Upper lobe of left lung (tissue), 6 donors: ENCODE measurements at regions not wholly inside any gene's neighbourhood (a gene's known extent, or its start where the extent isn't known, plus 50 kb on each side); places are given as distances from the start of the nearest gene placed in this dataset.

ENCODE experiments used
- ATAC-seq, 2 donors: fragments of 200-7000 bp; cut with Tn5 transposase; one replicate each; pipeline ENCODE4 v1.9.1; 2022; ENCODE audit warnings: mild to moderate bottlenecking in 2 of 2, moderate library complexity in 2 of 2; ENCODE audit not compliant: low FRiP score in 2 of 2
- DNase-seq, 2 donors: peaks; one replicate each; pipeline ENCODE4 v3.0.0-alpha.2; 2019 to 2020
- H3K27ac ChIP-seq, 4 donors: fragments of 200-600 bp; sonication (generic); one replicate each; pipeline ENCODE4 v1.5.1; 2016 to 2019
- H3K27me3 ChIP-seq, 4 donors: fragments of 200-600 bp; sonication (generic); one replicate each; pipeline ENCODE4 v1.5.1; 2017 to 2019
- H3K36me3 ChIP-seq, 4 donors: fragments of 200-600 bp; sonication (generic); one replicate each; pipeline ENCODE4 v1.5.1; 2016 to 2019
- H3K4me1 ChIP-seq, 4 donors: fragments of 200-600 bp; sonication (generic); one replicate each; pipeline ENCODE4 v1.5.1; 2018 to 2019
- H3K4me3 ChIP-seq, 4 donors: fragments of 200-600 bp; sonication (generic); one replicate each; pipeline ENCODE4 v1.5.1; 2017 to 2019; ENCODE audit warnings: mild to moderate bottlenecking in 2 of 4, moderate library complexity in 1 of 4
- H3K9me3 ChIP-seq, 4 donors: fragments of 200-600 bp; sonication (generic); one replicate each; pipeline ENCODE4 v1.5.1; 2018 to 2019
- EP300 ChIP-seq, 4 donors: sonication (generic); formaldehyde crosslinking; IDR thresholded peaks; one replicate each; pipeline ENCODE4 v1.5.1; 2017; ENCODE audit warnings: antibody characterized with exemption in 4 of 4, control low read depth in 2 of 4
- POLR2A ChIP-seq, 4 donors: fragments of 450-650 bp; IDR thresholded peaks; one replicate each; pipeline ENCODE4 v1.5.1; 2016 to 2017; ENCODE audit warnings: antibody characterized with exemption in 4 of 4, mild to moderate bottlenecking in 2 of 4
- POLR2AphosphoS5 ChIP-seq, 2 donors: sonication (generic); formaldehyde crosslinking; IDR thresholded peaks; one replicate each; pipeline ENCODE4 v1.5.1; 2017; ENCODE audit warnings: antibody characterized with exemption in 2 of 2
- WGBS, 2 donors: methylation state at CpG; one replicate each; pipeline ENCODE4 v1.1.5; 2017 to 2018; 5-methylcytosine and 5-hydroxymethylcytosine counted together
- TF ChIP-seq, protein P1 (sequence below), 6 experiments: fragments of 450-650 bp in 4 of 6; fragments of 200-600 bp in 2 of 6; sonication (generic) in 2 of 6; IDR thresholded peaks; one replicate each; pipeline ENCODE4 v1.5.1; 2016 to 2019; ENCODE audit warnings: antibody characterized with exemption in 6 of 6
- donor health status: DM: no; HTN: no; CAD: no; lungs with moderate emphysema.
- donor health status: DM: no; HTN: yes; CAD: no; lungs with severe emphysema.

DNA sequence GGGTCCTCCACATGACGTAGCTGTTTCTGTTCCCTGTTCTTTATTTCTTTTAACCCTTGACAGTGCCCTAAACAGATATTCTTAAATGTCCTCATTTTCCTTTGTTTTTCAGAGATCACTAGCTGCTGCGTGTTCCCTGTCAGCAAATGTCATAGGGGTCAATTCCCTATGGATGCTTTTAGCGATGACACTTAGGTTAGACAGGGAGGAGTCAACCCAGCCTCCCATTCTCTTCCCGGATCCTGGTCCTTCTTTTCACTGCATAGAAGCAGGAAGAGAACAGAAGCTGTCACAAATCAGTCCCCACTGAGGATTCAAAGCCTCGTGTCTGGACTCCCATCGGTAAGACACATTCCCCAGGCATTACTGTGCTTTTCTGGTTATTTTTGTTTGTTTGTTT, 392.1 kb upstream of the PRKCQ start:
- H3K27me3 ChIP-seq = no peaks in the 10 kb centered on the region
- no peaks in the 10 kb centered on the region for H3K9me3 ChIP-seq
- no peak for TF ChIP-seq POLR2AphosphoS5 (IDR thresholded peaks at IDR 0.05)

DNA sequence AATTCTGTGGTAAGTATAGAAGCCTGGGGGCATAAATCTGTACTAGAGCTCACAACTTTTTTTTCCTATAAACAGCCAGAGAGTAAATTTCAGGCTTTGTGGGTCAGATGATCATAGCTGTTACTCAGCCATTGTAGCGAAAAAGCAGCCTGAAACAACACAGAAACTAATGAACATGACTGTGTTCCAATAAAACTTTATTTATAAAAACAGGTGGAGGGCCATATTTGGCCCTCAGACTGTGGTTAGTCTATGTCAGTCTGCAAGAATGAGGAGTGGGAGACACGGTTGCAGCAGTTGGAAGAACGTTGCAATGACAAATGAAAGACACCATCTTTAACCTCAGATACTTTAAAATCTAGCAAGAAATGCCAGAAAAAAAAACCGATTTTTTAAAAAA, 389.6 kb upstream of the PRKCQ start:
- Histone ChIP-seq H3K36me3 (no peaks in the 10 kb centered on the region), H3K4me1 (no peaks in the 10 kb centered on the region), H3K27me3 (no peaks in the 10 kb centered on the region), H3K9me3 (no peaks in the 10 kb centered on the region), H3K4me3 (no peak overlapping the region), H3K27ac (no peak overlapping the region)
- ATAC-seq (no peak), DNase-seq (no peak)
- WGBS, 2 donors = 68 to 81% methylated on average over 4 of the region's 4 CpGs
- TF ChIP-seq, protein P1, sequence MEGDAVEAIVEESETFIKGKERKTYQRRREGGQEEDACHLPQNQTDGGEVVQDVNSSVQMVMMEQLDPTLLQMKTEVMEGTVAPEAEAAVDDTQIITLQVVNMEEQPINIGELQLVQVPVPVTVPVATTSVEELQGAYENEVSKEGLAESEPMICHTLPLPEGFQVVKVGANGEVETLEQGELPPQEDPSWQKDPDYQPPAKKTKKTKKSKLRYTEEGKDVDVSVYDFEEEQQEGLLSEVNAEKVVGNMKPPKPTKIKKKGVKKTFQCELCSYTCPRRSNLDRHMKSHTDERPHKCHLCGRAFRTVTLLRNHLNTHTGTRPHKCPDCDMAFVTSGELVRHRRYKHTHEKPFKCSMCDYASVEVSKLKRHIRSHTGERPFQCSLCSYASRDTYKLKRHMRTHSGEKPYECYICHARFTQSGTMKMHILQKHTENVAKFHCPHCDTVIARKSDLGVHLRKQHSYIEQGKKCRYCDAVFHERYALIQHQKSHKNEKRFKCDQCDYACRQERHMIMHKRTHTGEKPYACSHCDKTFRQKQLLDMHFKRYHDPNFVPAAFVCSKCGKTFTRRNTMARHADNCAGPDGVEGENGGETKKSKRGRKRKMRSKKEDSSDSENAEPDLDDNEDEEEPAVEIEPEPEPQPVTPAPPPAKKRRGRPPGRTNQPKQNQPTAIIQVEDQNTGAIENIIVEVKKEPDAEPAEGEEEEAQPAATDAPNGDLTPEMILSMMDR (IDR thresholded peaks at IDR 0.05) = no peak
- TF ChIP-seq EP300 (IDR thresholded peaks at IDR 0.05) (no peak), POLR2A (IDR thresholded peaks at IDR 0.05) (no peak), POLR2AphosphoS5 (IDR thresholded peaks at IDR 0.05) (no peak)

More for the DNA sequence above, 392.1 kb upstream of the PRKCQ start:
- ATAC-seq (no peak), DNase-seq (no peak)
- 59 to 64% methylated on average over 6 of the region's 6 CpGs for WGBS, 2 donors
- Histone ChIP-seq H3K36me3 (no peaks in the 10 kb centered on the region), H3K4me1 (no peaks in the 10 kb centered on the region), H3K4me3 (no peak overlapping the region), H3K27ac (no peak overlapping the region)

DNA sequence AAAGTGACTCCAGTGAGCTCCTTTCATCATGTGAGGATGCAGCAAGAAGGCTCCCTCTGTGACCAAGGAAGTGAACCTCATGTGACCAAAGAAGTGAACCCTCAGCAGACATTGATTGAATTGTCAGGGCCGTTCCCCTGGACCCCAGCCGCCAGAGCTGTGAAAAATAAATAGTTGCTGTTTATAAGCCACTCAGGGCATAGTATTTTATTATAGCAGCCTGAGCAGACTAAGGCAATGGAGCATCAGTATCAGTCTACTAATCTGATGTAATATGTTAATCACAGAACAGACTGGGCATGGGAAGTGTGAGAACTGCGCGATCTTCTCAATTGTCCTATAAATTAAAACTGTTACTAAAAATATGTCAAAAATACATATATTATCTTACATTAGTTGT, 384.5 kb upstream of the PRKCQ start:
- ATAC-seq (no peak), DNase-seq (no peak)
- Histone ChIP-seq H3K4me1 (no peaks in the 10 kb centered on the region), H3K36me3 (no peaks in the 10 kb centered on the region), H3K4me3 (no peak overlapping the region), H3K27ac (no peak overlapping the region), H3K27me3 (no peaks in the 10 kb centered on the region), H3K9me3 (no peaks in the 10 kb centered on the region)
- WGBS, 2 donors = 51 to 83% methylated on average over 4 of the region's 4 CpGs
- TF ChIP-seq EP300 (IDR thresholded peaks at IDR 0.05) (no peak), POLR2AphosphoS5 (IDR thresholded peaks at IDR 0.05) (no peak), POLR2A (IDR thresholded peaks at IDR 0.05) (no peak)
- TF ChIP-seq, protein P1 (IDR thresholded peaks at IDR 0.05) = no peak

DNA sequence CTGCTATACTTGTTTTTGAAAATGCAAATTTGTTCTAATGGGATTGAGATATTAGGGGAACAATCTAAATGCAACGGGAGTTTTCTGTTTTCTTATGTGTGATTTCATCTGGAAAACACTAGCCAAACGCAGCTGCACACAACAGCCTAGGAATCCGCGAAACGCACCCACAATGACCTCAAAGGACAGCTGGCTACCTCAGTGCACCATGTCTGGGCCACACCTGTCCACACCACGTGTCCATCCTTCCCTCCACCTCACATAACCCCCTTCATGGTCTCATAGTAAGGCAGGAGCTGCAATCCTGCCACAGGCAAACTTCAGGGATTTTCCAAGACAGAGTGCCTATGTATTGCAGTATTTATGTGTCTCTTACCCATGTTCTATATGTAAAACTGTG, 382.5 kb upstream of the PRKCQ start:
- no peaks in the 10 kb centered on the region for H3K36me3 ChIP-seq
- WGBS, 2 donors = 77 to 89% methylated on average over 6 of the region's 6 CpGs
- no peak for TF ChIP-seq EP300 (IDR thresholded peaks at IDR 0.05)
- TF ChIP-seq, protein P1 (IDR thresholded peaks at IDR 0.05) = no peak
- TF ChIP-seq POLR2AphosphoS5 (IDR thresholded peaks at IDR 0.05) = no peak
- TF ChIP-seq POLR2A (IDR thresholded peaks at IDR 0.05) = no peak

DNA sequence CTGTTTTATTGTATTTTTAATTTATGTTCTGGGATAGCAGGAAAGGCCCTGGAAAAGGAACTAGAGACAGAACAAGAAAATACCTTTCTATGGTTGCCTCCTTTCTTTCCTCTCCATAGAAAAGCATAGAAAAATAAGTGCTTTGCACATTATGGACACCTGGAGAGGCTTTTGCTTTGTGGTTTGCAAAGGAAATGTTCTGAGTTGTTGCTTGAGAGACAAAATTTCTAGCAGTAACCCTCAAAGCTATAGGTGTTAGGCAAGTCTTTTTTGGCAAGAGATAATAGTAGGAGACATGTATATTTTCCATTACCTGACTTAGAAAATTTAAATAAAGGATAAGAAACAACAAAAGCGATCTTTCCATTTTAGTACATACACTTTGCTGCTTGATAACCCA, 378.6 kb upstream of the PRKCQ start:
- no peak for TF ChIP-seq EP300 (IDR thresholded peaks at IDR 0.05)
- TF ChIP-seq, protein P1 (IDR thresholded peaks at IDR 0.05) = no peak
- no peak for TF ChIP-seq POLR2A (IDR thresholded peaks at IDR 0.05)
- no peak for TF ChIP-seq POLR2AphosphoS5 (IDR thresholded peaks at IDR 0.05)
- no peak for DNase-seq
- ATAC-seq = no peak
- Histone ChIP-seq H3K4me1 (no peaks in the 10 kb centered on the region), H3K27ac (no peak overlapping the region), H3K4me3 (no peak overlapping the region), H3K9me3 (no peaks in the 10 kb centered on the region), H3K27me3 (no peaks in the 10 kb centered on the region), H3K36me3 (no peaks in the 10 kb centered on the region)
- 82 to 86% methylated on average over 1 of the region's 1 CpG for WGBS, 2 donors

More for the DNA sequence above, 382.5 kb upstream of the PRKCQ start:
- no peak overlapping the region for H3K4me3 ChIP-seq
- no peak overlapping the region for H3K27ac ChIP-seq
- H3K27me3 ChIP-seq = no peaks in the 10 kb centered on the region
- DNase-seq = no peak
- no peak for ATAC-seq
- H3K4me1 ChIP-seq = no peaks in the 10 kb centered on the region
- H3K9me3 ChIP-seq = no peaks in the 10 kb centered on the region
